PFSK-1 (cell line): ENCODE measurements at regions not wholly inside any gene's neighbourhood (a gene's known extent, or its start where the extent isn't known, plus 50 kb on each side); places are given as distances from the start of the nearest gene placed in this dataset.

Source experiments
- FOXP2 ChIP-seq: optimal IDR thresholded peaks from 2 replicates; pipeline ENCODE3; 2011; ENCODE audit warnings: borderline replicate concordance, control low read depth, inconsistent platforms; ENCODE audit not compliant: insufficient read depth; ENCODE audit errors: extremely low read length, extremely low read depth
- POLR2AphosphoS5 ChIP-seq: IDR thresholded peaks from 2 replicates; pipeline ENCODE4 v1.6.1; 2012; ENCODE audit warnings: low read depth, mild to moderate bottlenecking, control low read depth, low read length, moderate library complexity
- SIN3A ChIP-seq: IDR thresholded peaks from 2 replicates; pipeline ENCODE4 v1.6.1; 2012; ENCODE audit warnings: mild to moderate bottlenecking, low read length, moderate library complexity, borderline replicate concordance; ENCODE audit not compliant: insufficient read depth
- TAF1 ChIP-seq: IDR thresholded peaks from 2 replicates; pipeline ENCODE4 v1.6.1; 2012; ENCODE audit warnings: low read length, control low read depth, borderline replicate concordance; ENCODE audit not compliant: insufficient read depth
- TF ChIP-seq, protein P1 (sequence below), 2 experiments: IDR thresholded peaks; 2 replicates each; pipeline versions ENCODE4 v1.6.1 to v1.8.0; 2011 to 2012; ENCODE audit warnings: low read depth in 2 of 2, low read length in 2 of 2, control low read depth in 1 of 2, inconsistent platforms in 1 of 2, mild to moderate bottlenecking in 1 of 2, moderate library complexity in 1 of 2; ENCODE audit not compliant: insufficient read depth in 1 of 2

- TF ChIP-seq TAF1: no peak
- TF ChIP-seq SIN3A: no peak
- TF ChIP-seq POLR2AphosphoS5: no peak
- TF ChIP-seq FOXP2: no peak
- TF ChIP-seq, protein P1, sequence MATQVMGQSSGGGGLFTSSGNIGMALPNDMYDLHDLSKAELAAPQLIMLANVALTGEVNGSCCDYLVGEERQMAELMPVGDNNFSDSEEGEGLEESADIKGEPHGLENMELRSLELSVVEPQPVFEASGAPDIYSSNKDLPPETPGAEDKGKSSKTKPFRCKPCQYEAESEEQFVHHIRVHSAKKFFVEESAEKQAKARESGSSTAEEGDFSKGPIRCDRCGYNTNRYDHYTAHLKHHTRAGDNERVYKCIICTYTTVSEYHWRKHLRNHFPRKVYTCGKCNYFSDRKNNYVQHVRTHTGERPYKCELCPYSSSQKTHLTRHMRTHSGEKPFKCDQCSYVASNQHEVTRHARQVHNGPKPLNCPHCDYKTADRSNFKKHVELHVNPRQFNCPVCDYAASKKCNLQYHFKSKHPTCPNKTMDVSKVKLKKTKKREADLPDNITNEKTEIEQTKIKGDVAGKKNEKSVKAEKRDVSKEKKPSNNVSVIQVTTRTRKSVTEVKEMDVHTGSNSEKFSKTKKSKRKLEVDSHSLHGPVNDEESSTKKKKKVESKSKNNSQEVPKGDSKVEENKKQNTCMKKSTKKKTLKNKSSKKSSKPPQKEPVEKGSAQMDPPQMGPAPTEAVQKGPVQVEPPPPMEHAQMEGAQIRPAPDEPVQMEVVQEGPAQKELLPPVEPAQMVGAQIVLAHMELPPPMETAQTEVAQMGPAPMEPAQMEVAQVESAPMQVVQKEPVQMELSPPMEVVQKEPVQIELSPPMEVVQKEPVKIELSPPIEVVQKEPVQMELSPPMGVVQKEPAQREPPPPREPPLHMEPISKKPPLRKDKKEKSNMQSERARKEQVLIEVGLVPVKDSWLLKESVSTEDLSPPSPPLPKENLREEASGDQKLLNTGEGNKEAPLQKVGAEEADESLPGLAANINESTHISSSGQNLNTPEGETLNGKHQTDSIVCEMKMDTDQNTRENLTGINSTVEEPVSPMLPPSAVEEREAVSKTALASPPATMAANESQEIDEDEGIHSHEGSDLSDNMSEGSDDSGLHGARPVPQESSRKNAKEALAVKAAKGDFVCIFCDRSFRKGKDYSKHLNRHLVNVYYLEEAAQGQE (IDR thresholded peaks at IDR 0.05; ENCODE audit: insufficient read depth in 1 of 2, low read depth in 2 of 2, low read length in 2 of 2): no peak
Observed at GRCh38 chr5:167269146-167269545, 1022.3 kb upstream of the WWC1 start.

- TF ChIP-seq SIN3A (no peak), TAF1 (no peak), POLR2AphosphoS5 (no peak), FOXP2 (no peak)
- TF ChIP-seq, protein P1 (IDR thresholded peaks at IDR 0.05; ENCODE audit: insufficient read depth in 1 of 2, low read depth in 2 of 2, low read length in 2 of 2): no peak
Observed at GRCh38 chr5:167271081-167271480, 1020.4 kb upstream of the WWC1 start.

DNA sequence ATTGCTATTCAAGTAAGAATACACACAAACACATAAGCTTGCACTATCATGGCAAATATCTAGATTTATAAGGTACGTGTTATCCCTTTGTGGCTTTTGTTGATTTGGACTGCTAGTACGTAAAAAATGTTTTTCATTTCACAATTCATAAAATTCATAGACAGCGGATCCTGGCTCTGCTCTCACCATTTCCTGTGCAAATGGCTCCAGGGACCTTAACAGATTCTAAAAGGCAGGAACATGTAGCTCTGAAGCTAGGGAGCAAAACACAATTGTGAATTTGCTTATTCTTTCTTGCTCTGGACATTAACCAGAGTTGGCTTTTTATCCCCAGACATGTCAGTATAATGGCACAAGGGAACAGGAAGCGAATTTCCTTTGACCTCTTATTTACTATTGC, 1019.9 kb upstream of the WWC1 start:
- TF ChIP-seq POLR2AphosphoS5 (no peak), TAF1 (no peak), SIN3A (no peak), FOXP2 (no peak)
- TF ChIP-seq, protein P1 (IDR thresholded peaks at IDR 0.05; ENCODE audit: insufficient read depth in 1 of 2, low read depth in 2 of 2, low read length in 2 of 2): no peak

- TF ChIP-seq SIN3A: no peak
- no peak for TF ChIP-seq TAF1
- TF ChIP-seq, protein P1 (IDR thresholded peaks at IDR 0.05; ENCODE audit: insufficient read depth in 1 of 2, low read depth in 2 of 2, low read length in 2 of 2): no peak
- TF ChIP-seq FOXP2: no peak
- no peak for TF ChIP-seq POLR2AphosphoS5
Observed at GRCh38 chr5:167280111-167280510, 1011.3 kb upstream of the WWC1 start.

GRCh38 chr5:167281925-167282324, 1009.5 kb upstream of the WWC1 start:
- TF ChIP-seq FOXP2 (no peak), SIN3A (no peak), POLR2AphosphoS5 (no peak), TAF1 (no peak)
- TF ChIP-seq, protein P1 (IDR thresholded peaks at IDR 0.05; ENCODE audit: insufficient read depth in 1 of 2, low read depth in 2 of 2, low read length in 2 of 2): no peak
